Coronary artery (tissue), 2 donors: ENCODE measurements at regions not wholly inside any gene's neighbourhood (a gene's known extent, or its start where the extent isn't known, plus 50 kb on each side); places are given as distances from the start of the nearest gene placed in this dataset.

Source experiments
- DNase-seq: peaks from one replicate; pipeline ENCODE4 v3.0.0-alpha.2; 2017; ENCODE audit warnings: low spot score
- H3K27ac ChIP-seq, 2 donors: fragments of 200-600 bp; sonication (generic); one replicate each; pipeline ENCODE4 v1.5.1; 2016 to 2019
- H3K4me3 ChIP-seq: fragments of 200-600 bp; sonication (generic); 2 replicates; pipeline ENCODE4 v1.5.1; 2016; ENCODE audit warnings: mild to moderate bottlenecking, moderate library complexity
- CTCF ChIP-seq: fragments of 200-600 bp; sonication (generic); IDR thresholded peaks from one replicate; pipeline ENCODE4 v1.5.1; 2019; ENCODE audit warnings: antibody characterized with exemption

GRCh38 chr12:61384511-61384910, 875.7 kb upstream of the USP15 start:
- no peak overlapping the region for H3K27ac ChIP-seq
- DNase-seq = no peak
- no peak overlapping the region for H3K4me3 ChIP-seq
- TF ChIP-seq CTCF = no peak

GRCh38 chr12:61385771-61386170, 874.4 kb upstream of the USP15 start:
- no peak overlapping the region for H3K4me3 ChIP-seq
- H3K27ac ChIP-seq = no peak overlapping the region
- TF ChIP-seq CTCF = no peak
- DNase-seq = no peak

GRCh38 chr12:61397668-61398067, 862.5 kb upstream of the USP15 start:
- no peak for DNase-seq
- no peak for TF ChIP-seq CTCF
- Histone ChIP-seq H3K27ac (no peak overlapping the region), H3K4me3 (no peak overlapping the region)

- no peak overlapping the region for H3K27ac ChIP-seq
- TF ChIP-seq CTCF = no peak
- no peak for DNase-seq
- H3K4me3 ChIP-seq = no peak overlapping the region
Observed at GRCh38 chr12:61412201-61412600, 848.0 kb upstream of the USP15 start.

- no peak for DNase-seq
- no peak for TF ChIP-seq CTCF
Observed at GRCh38 chr12:61414470-61414869, 845.7 kb upstream of the USP15 start.

GRCh38 chr12:61422786-61423185, 837.4 kb upstream of the USP15 start:
- H3K27ac ChIP-seq = no peak overlapping the region
- DNase-seq = no peak
- no peak for TF ChIP-seq CTCF
- no peak overlapping the region for H3K4me3 ChIP-seq

More at GRCh38 chr12:61414470-61414869, 845.7 kb upstream of the USP15 start:
- H3K4me3 ChIP-seq = no peak overlapping the region
- H3K27ac ChIP-seq = no peak overlapping the region

- Histone ChIP-seq H3K4me3 (no peak overlapping the region), H3K27ac (no peak overlapping the region)
- no peak for TF ChIP-seq CTCF
- no peak for DNase-seq
Observed at GRCh38 chr12:61452076-61452475, 808.1 kb upstream of the USP15 start.
